ENCODE measurements at regions not wholly inside any gene's neighbourhood (a gene's known extent, or its start where the extent isn't known, plus 50 kb on each side); places are given as distances from the start of the nearest gene placed in this dataset.
"Not testable (repeated sequence)": the region's sequence is repeated elsewhere in the genome, so short reads cannot be mapped to it uniquely, and the experiment has no call there.

DNA sequence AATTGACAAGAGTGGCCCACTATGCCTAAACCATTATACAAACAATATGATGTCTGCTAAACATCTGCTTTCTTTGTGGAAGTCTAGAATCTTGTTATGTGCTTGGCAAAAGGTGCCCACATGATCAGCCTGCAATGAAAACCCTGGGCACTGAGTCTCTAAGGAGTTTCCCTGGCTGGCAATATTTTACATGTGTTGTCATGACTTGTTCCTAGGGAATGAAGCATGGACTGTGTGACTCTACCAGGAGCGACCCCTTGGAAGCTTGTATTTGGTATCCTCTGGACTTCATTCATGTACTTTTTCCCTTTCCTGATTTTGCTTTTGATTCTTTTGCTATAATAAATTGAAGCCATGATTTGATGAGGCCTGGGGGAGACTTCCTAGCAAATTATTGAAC lies 324.9 kb downstream of the HHIPL2 start:
- DNase-seq (ENCODE audit: extremely low read depth in 1 of 11, low read depth in 9 of 11, low spot score in 4 of 11), result no peak

DNA sequence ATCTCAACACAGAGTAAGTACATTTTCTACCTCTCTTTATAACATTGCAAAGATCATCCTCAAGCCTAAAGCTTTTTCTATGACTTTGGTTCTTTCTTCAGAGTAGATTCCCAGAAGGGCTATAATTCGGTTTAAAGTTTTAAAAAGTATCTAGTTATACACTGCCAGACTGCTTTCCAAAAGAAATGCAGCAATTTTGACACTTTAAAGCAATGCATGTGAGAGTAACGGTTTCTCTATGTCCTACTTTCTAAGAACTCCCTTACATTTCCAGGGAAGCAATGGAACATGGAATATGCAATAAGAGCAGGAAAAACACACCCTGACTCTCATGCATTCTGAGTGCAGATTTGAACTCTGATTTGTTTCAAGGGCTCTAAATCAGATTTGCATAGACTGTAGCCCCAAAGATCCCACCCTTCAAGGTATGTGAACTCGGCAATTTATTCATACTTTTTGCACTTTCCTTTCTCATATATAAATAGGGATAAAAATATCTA lies 331.6 kb downstream of the HHIPL2 start:
- DNase-seq (ENCODE audit: extremely low read depth in 1 of 11, low read depth in 9 of 11, low spot score in 4 of 11), result no peak

DNA sequence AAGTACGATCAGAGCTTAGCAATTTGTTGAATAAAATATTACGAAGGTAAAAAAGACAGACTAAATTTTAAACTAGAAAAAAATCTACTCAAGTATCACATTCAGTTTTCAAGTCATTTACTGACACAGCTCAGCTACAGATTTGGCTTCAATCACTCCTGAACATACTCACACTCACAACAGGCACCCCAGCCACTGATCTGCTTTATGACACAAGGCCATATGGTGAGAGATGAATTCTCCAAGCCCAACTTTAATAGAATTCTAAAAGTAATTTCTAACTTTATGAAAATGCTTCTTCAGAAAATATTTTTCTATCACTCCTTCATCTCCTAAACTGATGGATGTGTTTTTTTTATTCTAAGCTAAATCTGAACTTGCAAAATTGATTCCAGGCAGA lies 337.1 kb downstream of the HHIPL2 start:
- no peak for DNase-seq (ENCODE audit: extremely low read depth in 1 of 11, low read depth in 9 of 11, low spot score in 4 of 11)

DNA sequence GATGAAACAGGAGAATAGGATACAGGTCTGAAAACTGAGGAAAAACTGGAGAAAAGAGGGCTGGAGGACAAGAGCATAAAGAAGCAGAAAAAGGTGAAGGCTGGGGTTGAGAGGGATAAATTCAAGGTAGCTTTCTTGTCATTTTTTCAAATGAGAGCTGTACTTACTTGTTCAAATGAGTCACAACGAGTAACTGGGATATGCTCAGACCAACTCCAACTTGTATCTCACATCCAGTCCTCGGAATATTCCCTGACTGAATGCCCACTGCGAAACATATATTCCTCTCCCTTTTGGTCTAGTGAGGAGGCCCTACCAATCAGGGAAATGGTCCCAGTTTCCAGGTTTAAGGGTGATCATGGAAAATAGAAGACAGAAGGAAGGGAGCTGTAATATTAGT lies 343.4 kb downstream of the HHIPL2 start:
- no peak for DNase-seq (ENCODE audit: extremely low read depth in 1 of 11, low read depth in 9 of 11, low spot score in 4 of 11)

DNA sequence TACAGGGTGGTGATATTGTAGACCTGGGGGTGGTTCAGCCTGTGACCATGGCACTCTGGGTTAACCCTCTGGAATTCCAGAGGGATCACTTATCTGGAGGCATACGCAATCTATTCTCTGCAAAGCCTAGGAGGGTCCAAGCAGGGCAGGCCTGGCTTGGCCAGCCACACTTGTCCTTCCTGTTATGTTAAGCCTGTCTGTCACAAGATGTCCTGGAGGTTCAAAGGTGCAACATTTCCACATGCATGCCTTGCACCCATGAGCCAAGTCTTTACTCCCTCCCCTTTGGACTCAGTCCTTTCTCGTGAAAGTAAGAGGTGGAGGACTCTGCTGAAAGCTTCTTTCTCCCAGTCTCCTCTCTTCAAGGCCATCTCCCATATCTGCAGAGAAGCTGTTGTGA lies 345.1 kb downstream of the HHIPL2 start:
- DNase-seq (ENCODE audit: extremely low read depth in 1 of 11, low read depth in 9 of 11, low spot score in 4 of 11), result no peak

DNA sequence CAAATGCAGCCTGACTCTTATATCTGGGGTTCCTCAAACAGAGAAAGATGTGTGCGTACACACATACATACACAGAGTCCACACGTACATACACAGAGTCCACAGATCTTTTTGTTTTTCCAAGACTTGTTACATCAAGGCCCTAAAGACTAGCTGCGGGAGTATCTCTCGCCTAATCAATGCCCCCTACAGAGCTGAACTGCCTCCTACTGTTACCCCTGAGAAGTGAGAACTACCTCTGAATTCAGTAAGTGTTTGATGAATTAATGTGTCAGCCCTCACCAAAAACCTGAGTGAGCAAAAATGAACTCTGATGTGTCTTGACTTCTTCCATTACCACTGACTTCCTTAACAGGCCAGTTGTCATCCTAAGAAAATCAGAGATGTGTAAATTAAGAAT lies 351.2 kb downstream of the HHIPL2 start:
- no peak for DNase-seq (ENCODE audit: extremely low read depth in 1 of 11, low read depth in 9 of 11, low spot score in 4 of 11)

DNA sequence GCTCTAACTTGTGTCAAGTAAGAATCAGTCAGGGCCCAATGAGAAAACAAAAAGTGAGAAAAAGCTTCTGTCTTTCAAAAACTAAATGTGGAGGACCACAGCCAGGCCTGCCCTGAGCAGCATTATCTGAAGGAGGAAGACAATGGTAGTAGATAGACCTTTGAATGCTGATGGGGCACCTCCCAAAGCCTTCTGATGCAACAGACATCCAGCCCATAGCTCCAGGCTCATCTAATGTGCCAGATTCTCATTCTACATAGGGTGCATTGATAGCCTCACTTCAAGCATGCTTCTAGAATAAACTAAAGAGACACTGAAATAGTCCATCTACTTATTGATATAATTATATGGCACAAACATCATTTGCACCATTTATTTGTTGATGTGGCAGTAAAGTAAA lies 351.6 kb downstream of the HHIPL2 start:
- DNase-seq (ENCODE audit: extremely low read depth in 1 of 11, low read depth in 9 of 11, low spot score in 4 of 11), result no peak

DNA sequence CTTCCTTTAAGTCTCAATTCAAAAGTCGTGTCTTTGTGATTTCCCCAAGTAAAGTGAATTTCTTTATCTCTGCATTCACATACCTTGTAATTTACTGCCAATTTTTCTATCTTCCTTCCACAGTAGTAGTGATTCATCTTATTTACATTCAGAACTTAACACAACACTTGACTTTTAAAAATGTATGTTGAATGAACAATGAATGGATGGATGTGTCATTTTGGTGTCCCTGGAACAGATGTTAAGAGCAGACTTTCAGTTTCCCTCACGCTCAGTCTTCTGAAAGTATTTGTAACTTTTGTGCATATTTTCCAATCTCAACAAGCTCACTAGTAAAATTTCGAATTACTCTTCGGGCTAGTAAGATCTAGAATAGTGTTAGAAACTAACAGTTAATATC lies 352.0 kb downstream of the HHIPL2 start:
- no peak for DNase-seq (ENCODE audit: extremely low read depth in 1 of 11, low read depth in 9 of 11, low spot score in 4 of 11)

DNA sequence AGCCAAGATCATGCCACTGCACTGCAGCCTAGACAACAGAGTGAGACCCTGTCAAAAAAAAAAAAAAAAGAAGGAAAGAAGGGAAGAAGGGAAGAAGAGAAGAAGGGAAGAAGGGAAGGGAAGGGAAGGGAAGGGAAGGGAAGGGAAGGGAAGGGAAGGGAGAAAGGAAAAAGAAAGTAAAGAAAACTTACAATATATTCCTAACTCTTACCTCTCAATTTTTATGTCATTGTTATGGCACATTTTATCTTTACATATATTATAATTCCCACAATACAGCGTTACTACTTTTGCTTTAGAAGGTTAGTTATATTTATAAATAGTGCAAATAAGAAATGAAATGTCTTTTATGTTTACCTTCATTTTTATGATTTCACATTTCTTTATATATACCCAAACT lies 358.7 kb downstream of the HHIPL2 start:
- DNase-seq (ENCODE audit: extremely low read depth in 1 of 11, low read depth in 9 of 11, low spot score in 4 of 11), result no peak

DNA sequence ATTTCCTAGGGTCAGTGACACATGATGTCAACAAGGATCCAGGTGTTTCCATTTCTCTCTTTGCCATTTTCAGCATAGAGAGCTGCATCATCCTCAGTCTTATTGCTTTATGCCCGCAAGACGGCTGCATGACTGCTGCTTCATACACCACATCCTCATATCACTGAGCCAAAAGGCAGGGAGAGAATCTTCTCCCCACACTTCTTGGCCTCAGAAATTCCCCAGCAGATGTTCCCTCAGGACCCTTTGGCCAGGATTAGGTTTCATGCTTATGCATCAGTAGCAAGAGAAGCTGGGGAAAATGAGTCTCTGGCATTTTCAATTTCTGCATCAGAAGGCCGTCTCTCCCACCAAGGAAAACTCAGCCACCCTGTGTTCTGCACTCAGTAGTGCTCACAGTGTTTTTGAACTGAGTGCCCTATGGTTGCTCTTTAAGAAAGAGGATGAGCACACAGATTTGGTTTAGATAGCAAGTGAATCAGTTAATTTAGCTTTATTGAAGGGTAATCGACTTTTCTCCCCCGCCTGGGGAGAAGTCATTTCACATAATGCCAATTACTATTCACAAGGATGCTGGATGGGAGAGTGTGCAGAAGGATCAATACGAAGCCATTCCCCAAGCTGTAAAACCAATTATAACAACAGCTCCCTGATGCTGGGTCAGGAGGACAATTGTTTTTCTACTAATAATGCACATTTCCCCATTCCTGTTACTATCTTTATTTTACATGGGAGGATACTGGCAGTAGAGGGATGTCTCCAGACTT lies 360.2 kb downstream of the HHIPL2 start:
- no peak for DNase-seq (ENCODE audit: extremely low read depth in 1 of 11, low read depth in 9 of 11, low spot score in 4 of 11)

DNA sequence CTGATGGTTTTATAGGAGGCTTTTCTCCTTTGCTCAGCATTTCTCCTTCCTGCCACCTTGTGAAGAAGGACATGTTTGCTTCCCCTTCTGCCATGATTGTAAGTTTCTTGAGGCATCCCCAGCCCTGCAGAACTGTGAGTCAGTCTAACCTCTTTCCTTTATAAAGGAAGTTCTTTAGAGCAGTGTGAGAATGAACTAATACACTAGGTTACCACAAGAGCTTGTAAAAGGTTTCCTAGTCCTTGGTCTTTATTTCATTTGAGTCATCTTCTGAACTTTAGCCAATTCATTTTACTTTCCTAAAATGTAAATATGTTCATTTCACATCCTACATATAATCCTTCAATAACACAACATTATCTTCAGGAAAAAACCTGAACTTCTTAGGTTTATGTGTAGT lies 365.3 kb downstream of the HHIPL2 start:
- DNase-seq (ENCODE audit: extremely low read depth in 1 of 11, low read depth in 9 of 11, low spot score in 4 of 11), result no peak

DNA sequence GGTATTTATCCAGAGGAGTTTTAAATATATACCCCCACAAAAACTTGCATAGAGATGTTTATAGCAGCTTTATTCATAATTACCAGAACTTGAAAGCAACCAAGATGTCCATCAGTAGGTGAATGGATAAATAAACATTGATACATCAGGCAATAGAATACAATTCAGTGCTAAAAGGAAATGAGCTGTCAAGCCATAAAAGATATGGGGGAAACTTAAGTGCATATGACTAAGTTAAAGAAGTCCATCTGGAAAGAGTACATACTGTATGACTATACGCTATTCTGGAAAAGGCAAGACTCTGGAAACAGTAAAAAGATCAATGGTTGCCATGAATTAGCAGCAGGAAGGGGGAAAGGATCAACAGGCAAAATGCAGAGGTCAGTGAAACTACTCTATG lies 366.7 kb downstream of the HHIPL2 start:
- no peak for DNase-seq (ENCODE audit: extremely low read depth in 1 of 11, low read depth in 9 of 11, low spot score in 4 of 11)

DNA sequence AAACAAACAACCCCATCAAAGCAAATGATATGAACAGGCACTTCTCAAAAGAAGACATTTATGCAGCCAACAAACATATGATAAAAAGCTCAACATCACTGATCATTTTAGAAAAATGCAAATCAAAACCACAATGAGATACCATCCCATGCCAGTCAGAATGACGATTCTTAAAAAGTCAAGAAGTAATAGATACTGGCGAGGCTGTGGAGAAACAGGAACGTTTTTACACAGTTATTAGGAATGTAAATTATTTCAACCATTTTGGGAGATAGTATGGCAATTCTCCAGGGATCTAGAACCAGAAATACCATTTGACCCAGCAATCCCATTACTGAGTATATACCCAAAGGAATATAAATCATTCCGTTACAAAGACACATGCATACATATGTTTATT lies 370.4 kb downstream of the HHIPL2 start:
- DNase-seq (ENCODE audit: extremely low read depth in 1 of 11, low read depth in 9 of 11, low spot score in 4 of 11), result not testable (repeated sequence)

DNA sequence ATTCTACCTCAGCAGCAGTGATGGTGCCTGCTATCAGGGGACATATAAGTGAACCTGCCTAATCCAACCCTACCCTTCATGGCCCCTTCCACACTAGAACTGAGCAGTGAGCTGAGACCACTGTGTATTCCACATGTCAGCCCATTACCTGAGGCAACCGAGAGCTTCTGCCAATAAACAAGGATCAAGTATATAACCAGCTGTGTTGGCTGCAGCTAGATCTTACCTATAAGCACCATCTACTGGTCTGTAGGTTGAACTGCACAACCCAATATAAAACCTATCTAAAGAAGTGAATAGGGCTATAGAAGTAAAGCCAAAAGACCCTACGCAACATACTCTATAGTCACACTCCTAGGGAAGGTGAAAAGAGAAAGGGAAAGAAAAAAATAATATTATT lies 376.9 kb downstream of the HHIPL2 start:
- DNase-seq (ENCODE audit: extremely low read depth in 1 of 11, low read depth in 9 of 11, low spot score in 4 of 11), result peak in 2 of 11 donors; percentile 3 to 6

DNA sequence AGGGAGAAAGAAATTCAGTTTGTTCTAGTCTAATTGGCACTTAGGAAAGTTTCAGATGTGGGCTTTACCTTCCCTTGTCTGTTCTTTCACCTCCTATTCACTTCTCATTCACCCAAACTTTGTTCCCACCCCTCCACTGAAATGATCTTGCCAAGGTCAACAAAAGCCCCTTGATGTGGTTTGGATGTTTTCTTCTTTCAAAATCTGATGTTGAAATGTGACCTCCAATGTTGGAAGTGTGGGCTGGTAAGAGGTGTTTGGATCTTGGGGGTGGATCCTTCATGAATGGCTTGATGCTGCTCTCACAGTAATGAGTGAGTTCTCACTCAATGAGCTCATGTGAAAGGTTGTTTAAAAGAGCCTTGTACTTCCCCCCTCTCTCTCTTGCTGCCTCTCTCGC lies 379.3 kb downstream of the HHIPL2 start:
- DNase-seq (ENCODE audit: extremely low read depth in 1 of 11, low read depth in 9 of 11, low spot score in 4 of 11), result no peak

DNA sequence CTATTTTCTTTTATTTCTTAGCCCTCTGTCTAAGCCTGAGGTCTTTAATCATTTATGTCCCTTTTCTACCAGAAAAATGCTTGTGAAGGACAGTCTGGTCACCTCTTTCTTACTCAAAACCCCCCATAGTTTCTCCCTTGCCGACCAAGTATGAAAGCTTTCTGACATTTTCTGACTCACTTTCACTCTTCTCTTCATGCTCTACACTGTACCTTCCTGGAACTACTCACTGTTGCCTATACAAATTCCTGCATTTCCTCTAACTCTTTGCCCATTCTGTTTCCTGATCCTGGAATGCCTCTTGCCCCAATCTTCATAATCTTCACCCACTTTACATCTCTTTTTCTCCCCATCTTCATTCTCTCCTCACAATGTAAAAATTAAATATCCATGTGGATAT lies 380.0 kb downstream of the HHIPL2 start:
- no peak for DNase-seq (ENCODE audit: extremely low read depth in 1 of 11, low read depth in 9 of 11, low spot score in 4 of 11)

DNA sequence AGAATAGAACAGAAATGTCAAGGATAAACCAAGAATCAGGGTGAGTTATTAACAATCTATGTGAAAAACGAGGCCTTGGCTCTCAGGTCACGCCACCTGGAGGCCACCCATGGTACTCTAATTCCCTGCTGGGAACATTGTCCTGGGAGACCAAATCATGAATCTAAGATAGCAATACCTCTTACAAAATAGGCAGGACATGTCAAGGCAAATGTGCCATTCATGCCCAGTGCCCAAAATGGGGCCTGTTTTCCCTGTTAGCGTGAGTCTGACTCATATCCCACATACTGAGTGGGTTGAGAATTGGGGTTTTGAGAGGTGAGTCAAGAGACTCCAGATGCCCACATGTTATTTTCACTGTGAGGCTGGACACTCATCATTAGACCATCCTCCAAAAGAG lies 380.8 kb downstream of the HHIPL2 start:
- DNase-seq (ENCODE audit: extremely low read depth in 1 of 11, low read depth in 9 of 11, low spot score in 4 of 11), result peak in 1 of 11 donors; percentile 6

DNA sequence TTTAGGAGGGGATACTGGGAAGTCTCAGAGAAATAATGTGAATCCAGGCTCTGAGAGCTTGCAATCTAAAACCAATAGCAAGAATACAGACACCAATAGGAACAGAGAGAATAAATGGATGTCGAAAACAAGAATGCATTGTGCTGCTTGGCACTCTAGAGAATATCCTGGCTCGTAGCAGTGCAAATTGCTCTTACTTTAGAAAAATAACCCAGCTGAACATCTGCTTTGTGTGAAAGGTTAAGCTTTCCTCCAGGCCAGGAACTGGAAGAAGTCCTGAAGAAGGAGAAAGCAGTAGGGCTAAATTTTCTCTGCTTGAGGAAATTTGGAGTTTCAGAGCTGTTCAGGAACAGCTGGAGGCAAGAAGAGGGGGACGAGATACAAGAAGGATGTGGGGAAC lies 382.3 kb downstream of the HHIPL2 start:
- no peak for DNase-seq (ENCODE audit: extremely low read depth in 1 of 11, low read depth in 9 of 11, low spot score in 4 of 11)

DNA sequence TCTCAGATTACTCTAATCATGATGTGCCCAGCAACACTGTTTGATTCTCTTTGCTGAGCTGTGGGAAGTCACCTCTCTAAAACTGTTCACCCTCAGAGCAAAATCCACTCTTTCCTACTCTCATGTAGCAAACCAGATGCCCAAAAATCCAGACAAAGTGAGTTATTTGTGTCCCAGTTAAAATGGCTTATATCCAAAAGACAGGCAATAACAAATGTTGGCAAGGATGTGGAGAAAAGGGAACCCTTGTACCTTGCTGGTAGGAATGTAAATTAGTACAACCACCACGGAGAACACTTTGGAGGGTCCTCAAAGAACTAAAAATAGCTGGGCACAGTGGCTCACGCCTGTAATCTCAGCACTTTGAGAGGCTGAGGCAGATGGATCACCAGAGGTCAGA lies 384.0 kb downstream of the HHIPL2 start:
- no peak for DNase-seq (ENCODE audit: extremely low read depth in 1 of 11, low read depth in 9 of 11, low spot score in 4 of 11)

DNA sequence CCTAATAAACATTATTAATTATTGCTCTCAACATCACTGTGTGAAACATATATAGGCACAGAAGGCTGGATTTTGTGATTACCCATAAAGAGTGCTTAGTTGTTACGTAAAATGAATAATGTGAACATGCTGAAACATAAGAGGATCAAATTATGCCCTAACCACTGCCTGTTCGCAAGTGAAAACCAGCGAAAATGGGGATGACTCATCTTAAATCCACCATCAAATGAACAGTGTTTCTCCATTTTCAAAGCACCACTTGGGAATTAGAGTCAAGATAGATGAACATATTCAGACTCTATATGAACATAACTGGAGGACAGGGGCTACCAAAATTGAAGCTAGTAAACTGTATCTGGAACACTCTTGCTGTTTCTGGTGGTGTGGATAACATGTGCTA lies 386.2 kb downstream of the HHIPL2 start:
- no peak for DNase-seq (ENCODE audit: extremely low read depth in 1 of 11, low read depth in 9 of 11, low spot score in 4 of 11)

DNA sequence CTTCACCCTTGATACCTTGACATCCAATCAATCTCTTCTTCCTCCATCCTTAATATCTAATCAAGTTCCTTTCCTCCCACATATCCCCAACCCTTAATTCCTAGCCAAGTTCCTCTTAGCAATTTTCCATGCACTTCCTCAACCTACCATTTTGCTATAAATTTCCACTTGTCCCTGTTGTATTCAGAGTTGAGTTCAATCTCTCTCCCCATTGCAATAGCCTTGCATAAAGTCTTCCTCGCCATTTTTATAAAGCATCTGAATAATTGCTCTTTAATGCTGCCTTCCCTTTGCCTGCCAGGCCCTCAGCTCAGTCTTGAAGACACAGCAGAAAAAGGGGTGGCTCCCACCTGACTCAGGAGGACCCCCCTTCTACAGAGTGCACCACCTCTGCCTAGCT lies 390.3 kb downstream of the HHIPL2 start:
- DNase-seq (ENCODE audit: extremely low read depth in 1 of 11, low read depth in 9 of 11, low spot score in 4 of 11), result no peak
